ENCODE measurements at regions not wholly inside any gene's neighbourhood (a gene's known extent, or its start where the extent isn't known, plus 50 kb on each side); places are given as distances from the start of the nearest gene placed in this dataset.

DNA sequence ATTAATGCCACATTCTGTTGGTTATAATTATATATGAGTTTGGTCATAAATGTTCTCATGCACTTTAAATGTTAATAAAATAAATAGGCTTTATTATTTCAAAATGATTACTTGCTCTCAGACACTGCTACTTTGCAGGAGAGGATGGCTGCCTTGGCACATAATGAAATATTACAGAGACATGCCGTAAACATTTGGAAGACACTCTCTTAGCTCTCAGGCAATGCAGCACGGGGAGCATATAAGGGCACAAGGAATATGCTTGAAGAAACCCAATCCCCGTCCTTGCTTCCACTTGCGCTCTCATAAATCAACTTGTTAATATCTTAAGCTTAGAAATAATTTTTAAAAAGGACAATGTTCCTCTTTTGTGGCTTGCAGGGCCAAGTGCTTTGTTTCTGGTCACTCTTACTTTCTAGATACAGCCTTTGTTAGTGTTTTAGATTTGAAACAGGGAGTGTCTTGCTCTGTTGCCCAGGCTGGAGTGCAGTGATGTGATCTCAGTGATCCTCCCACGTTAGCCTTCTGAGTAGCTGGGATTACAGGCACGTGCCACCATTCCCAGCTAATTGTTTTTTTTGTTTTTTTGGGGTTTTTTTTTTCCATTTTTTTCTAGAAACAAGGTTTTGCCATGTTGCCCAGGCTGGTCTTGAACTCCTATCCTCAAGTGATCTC, 445.0 kb downstream of the SPRY1 start:
- Histone ChIP-seq H2AFZ (ENCODE audit: low read depth) (no peak overlapping the region), H3K27ac (no peak overlapping the region), H3K79me2 (ENCODE audit: insufficient read depth, low read depth) (no peaks in the 10 kb centered on the region), H3K27me3 (ENCODE audit: insufficient read depth, low read depth) (no peaks in the 10 kb centered on the region), H3K9ac (no peak overlapping the region), H3K4me2 (no peak overlapping the region), H3K4me3 (IDR thresholded peaks at IDR 0.05; ENCODE audit: insufficient read depth, low read depth, low read length) (no peak overlapping the region), H4K20me1 (ENCODE audit: insufficient read depth) (no peaks in the 10 kb centered on the region), H3K36me3 (ENCODE audit: insufficient read depth) (no peaks in the 10 kb centered on the region), H3K4me1 (ENCODE audit: low read depth, poor library complexity, severe bottlenecking) (peaks cover 20% of the 10 kb centered on the region)
- TF ChIP-seq, protein P1, sequence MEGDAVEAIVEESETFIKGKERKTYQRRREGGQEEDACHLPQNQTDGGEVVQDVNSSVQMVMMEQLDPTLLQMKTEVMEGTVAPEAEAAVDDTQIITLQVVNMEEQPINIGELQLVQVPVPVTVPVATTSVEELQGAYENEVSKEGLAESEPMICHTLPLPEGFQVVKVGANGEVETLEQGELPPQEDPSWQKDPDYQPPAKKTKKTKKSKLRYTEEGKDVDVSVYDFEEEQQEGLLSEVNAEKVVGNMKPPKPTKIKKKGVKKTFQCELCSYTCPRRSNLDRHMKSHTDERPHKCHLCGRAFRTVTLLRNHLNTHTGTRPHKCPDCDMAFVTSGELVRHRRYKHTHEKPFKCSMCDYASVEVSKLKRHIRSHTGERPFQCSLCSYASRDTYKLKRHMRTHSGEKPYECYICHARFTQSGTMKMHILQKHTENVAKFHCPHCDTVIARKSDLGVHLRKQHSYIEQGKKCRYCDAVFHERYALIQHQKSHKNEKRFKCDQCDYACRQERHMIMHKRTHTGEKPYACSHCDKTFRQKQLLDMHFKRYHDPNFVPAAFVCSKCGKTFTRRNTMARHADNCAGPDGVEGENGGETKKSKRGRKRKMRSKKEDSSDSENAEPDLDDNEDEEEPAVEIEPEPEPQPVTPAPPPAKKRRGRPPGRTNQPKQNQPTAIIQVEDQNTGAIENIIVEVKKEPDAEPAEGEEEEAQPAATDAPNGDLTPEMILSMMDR (conservative IDR thresholded peaks at IDR 0.05; ENCODE audit: low read depth, low read length), result no peak

DNA sequence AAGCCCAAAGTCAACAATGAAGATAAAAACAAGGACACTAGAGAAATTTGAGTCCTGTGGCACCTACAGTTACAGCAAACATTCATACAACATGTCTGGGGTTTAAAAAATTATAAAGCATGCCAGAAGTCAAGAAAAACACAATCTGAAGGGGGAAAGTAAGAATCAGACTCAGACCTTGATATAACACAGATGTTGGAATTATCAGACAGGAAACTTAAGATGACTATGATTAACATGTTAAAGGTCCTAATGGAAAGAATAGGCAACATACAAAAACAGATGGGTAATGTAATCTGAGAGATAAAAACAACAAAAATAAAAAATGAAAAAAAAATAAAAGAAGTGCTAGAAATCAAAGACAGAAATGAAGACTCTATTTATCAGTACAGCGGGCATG, 446.5 kb downstream of the SPRY1 start:
- TF ChIP-seq, protein P1 (conservative IDR thresholded peaks at IDR 0.05; ENCODE audit: low read depth, low read length), result no peak
- Histone ChIP-seq H3K4me2 (no peak overlapping the region), H3K9ac (no peak overlapping the region), H3K27me3 (ENCODE audit: insufficient read depth, low read depth) (no peaks in the 10 kb centered on the region), H3K4me1 (ENCODE audit: low read depth, poor library complexity, severe bottlenecking) (peaks cover 4% of the 10 kb centered on the region), H3K36me3 (ENCODE audit: insufficient read depth) (no peaks in the 10 kb centered on the region), H2AFZ (ENCODE audit: low read depth) (no peak overlapping the region), H3K4me3 (IDR thresholded peaks at IDR 0.05; ENCODE audit: insufficient read depth, low read depth, low read length) (no peak overlapping the region), H3K27ac (no peak overlapping the region), H4K20me1 (ENCODE audit: insufficient read depth) (no peaks in the 10 kb centered on the region), H3K79me2 (ENCODE audit: insufficient read depth, low read depth) (no peaks in the 10 kb centered on the region)

DNA sequence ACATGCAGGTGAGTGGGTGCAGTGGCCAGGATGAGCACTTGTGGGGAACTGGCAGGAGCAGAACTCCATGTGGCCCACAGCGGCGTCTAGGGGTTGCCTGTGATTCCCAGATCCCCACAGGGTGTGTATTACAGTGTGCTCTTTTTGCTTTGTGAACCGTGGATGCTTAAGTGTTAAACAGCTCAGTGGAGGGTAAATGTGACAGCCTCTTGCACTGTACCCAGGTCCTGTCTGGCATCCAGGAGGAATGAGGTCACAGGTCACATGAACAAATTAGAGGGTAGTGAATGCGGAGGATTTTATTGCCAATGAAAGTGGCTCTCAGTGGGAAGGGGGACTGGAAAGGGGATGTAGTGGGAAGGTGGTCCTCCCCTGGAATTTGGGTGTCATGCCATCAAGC, 447.8 kb downstream of the SPRY1 start:
- Histone ChIP-seq H3K27ac (no peak overlapping the region), H3K27me3 (ENCODE audit: insufficient read depth, low read depth) (no peaks in the 10 kb centered on the region), H3K9ac (no peak overlapping the region), H3K36me3 (ENCODE audit: insufficient read depth) (no peaks in the 10 kb centered on the region), H2AFZ (ENCODE audit: low read depth) (no peak overlapping the region), H4K20me1 (ENCODE audit: insufficient read depth) (no peaks in the 10 kb centered on the region), H3K4me1 (ENCODE audit: low read depth, poor library complexity, severe bottlenecking) (no peaks in the 10 kb centered on the region), H3K4me3 (IDR thresholded peaks at IDR 0.05; ENCODE audit: insufficient read depth, low read depth, low read length) (no peak overlapping the region), H3K79me2 (ENCODE audit: insufficient read depth, low read depth) (no peaks in the 10 kb centered on the region), H3K4me2 (no peak overlapping the region)
- TF ChIP-seq, protein P1 (conservative IDR thresholded peaks at IDR 0.05; ENCODE audit: low read depth, low read length), result no peak

DNA sequence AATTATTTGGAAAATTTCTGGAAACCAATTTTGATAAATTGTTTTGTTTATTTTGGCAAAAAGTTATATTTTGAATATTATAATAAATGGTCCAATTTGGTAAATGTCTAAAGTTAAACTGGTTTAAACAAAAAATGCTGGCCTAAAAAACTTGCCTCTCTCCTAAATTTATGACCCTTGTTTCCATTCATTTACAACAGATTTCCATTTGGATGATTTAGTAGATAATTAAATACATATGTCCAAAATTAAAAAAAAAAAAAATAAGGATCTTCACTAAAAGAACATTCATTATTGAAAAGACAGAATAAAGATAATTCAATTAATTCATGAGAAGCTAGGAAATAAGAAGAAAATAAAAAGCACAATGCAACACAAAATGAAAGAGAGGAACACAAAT, 449.5 kb downstream of the SPRY1 start:
- no peaks in the 10 kb centered on the region for H4K20me1 ChIP-seq (ENCODE audit: insufficient read depth)
- H3K4me3 ChIP-seq (IDR thresholded peaks at IDR 0.05; ENCODE audit: insufficient read depth, low read depth, low read length), result no peak overlapping the region
- no peaks in the 10 kb centered on the region for H3K4me1 ChIP-seq (ENCODE audit: low read depth, poor library complexity, severe bottlenecking)
- H3K79me2 ChIP-seq (ENCODE audit: insufficient read depth, low read depth), result no peaks in the 10 kb centered on the region
- H3K9ac ChIP-seq, result no peak overlapping the region
- no peaks in the 10 kb centered on the region for H3K27me3 ChIP-seq (ENCODE audit: insufficient read depth, low read depth)
- no peaks in the 10 kb centered on the region for H3K36me3 ChIP-seq (ENCODE audit: insufficient read depth)
- TF ChIP-seq, protein P1 (conservative IDR thresholded peaks at IDR 0.05; ENCODE audit: low read depth, low read length), result no peak
- H3K4me2 ChIP-seq, result no peak overlapping the region
- no peak overlapping the region for H3K27ac ChIP-seq
- H2AFZ ChIP-seq (ENCODE audit: low read depth), result no peak overlapping the region

Data from KMS-11 (cell line).